Endodermal cell (in vitro differentiated cells): ENCODE measurements at regions not wholly inside any gene's neighbourhood (a gene's known extent, or its start where the extent isn't known, plus 50 kb on each side); places are given as distances from the start of the nearest gene placed in this dataset.

Experiments
- DNase-seq: peaks from one replicate; pipeline ENCODE4 v3.0.0-alpha.2; 2017
- H3K27ac ChIP-seq: 2 replicates; pipeline ENCODE4 v1.5.1; 2013; ENCODE audit warnings: mild to moderate bottlenecking, low read depth, low read length, moderate library complexity
- H3K27me3 ChIP-seq: 2 replicates; pipeline ENCODE4 v1.6.1; 2013; ENCODE audit warnings: mild to moderate bottlenecking, low read length, moderate library complexity; ENCODE audit not compliant: insufficient read depth, control insufficient read depth, poor library complexity, severe bottlenecking
- H3K36me3 ChIP-seq: 2 replicates; pipeline ENCODE4 v1.7.0; 2013; ENCODE audit warnings: mild to moderate bottlenecking, low read length, moderate library complexity; ENCODE audit not compliant: control insufficient read depth, insufficient read depth
- H3K4me1 ChIP-seq: one replicate; pipeline ENCODE4 v1.7.0; 2013; ENCODE audit warnings: low read length; ENCODE audit not compliant: control insufficient read depth, insufficient read depth
- H3K4me3 ChIP-seq: 2 replicates; pipeline ENCODE4 v1.5.1; 2013; ENCODE audit warnings: mild to moderate bottlenecking, low read length, moderate library complexity
- H3K9ac ChIP-seq: 2 replicates; pipeline ENCODE4 v1.6.1; 2013; ENCODE audit warnings: mild to moderate bottlenecking, low read length, moderate library complexity; ENCODE audit not compliant: poor library complexity, severe bottlenecking; ENCODE audit errors: extremely low read depth
- H3K9me3 ChIP-seq: 2 replicates; pipeline ENCODE4 v1.6.1; 2013; ENCODE audit warnings: mild to moderate bottlenecking, low read length, moderate library complexity; ENCODE audit not compliant: control insufficient read depth
- H3K27ac Mint-ChIP-seq: 2 replicates; pipeline ENCODE4 v1.8.0; 2020; ENCODE audit warnings: mixed read lengths
- H3K27me3 Mint-ChIP-seq: 2 replicates; pipeline ENCODE4 v1.8.0; 2021; ENCODE audit warnings: mild to moderate bottlenecking, mixed read lengths; ENCODE audit not compliant: insufficient read depth
- H3K36me3 Mint-ChIP-seq: 2 replicates; pipeline ENCODE4 v1.8.0; 2020; ENCODE audit warnings: low read depth, mixed read lengths
- H3K4me1 Mint-ChIP-seq: 2 replicates; pipeline ENCODE4 v1.8.0; 2020; ENCODE audit warnings: mixed read lengths
- H3K4me3 Mint-ChIP-seq: 2 replicates; pipeline ENCODE4 v1.8.0; 2020; ENCODE audit warnings: mild to moderate bottlenecking, moderate library complexity, mixed read lengths
- H3K9me3 Mint-ChIP-seq: 2 replicates; pipeline ENCODE4 v1.8.0; 2020; ENCODE audit warnings: mild to moderate bottlenecking, mixed read lengths
- WGBS, 2 experiments: methylation state at CpG; one replicate each; pipeline versions ENCODE4 v1.1.5 to v1.1.7; 2013; ENCODE audit warnings: missing lambda C conversion rate in 2 of 2, mixed read lengths in 1 of 2; ENCODE audit not compliant: insufficient coverage in 1 of 2, insufficient read length in 1 of 2; 5-methylcytosine and 5-hydroxymethylcytosine counted together
- TF ChIP-seq, protein P1 (sequence below): fragments of 200-600 bp; sonication (generic); conservative IDR thresholded peaks from 2 replicates; pipeline ENCODE4 v1.5.0; 2021; ENCODE audit warnings: antibody characterized with exemption, mild to moderate bottlenecking

DNA sequence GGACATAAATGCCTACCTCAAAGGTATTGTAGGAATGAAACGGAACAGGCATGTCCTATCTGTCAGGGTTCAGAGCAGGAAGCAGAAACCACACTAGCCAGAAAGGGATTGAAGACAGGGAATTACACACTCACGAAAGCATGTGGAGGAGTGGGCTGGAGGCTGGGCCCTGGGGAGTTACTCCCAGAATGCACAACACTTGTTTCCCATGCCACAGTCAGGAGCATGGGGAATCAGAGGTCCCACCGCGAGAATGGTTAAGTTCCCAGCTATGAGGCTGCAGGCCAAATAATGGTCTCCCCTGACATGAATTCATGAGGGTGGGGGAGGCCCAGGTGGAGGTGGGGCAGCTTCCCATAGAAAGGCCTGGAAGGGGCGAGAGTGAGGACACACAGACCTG lies 212.7 kb downstream of the HERPUD2 start:
- Mint-ChIP-seq H3K27ac (no peak overlapping the region), H3K9me3 (no peaks in the 10 kb centered on the region), H3K4me1 (peaks cover 6% of the 10 kb centered on the region), H3K27me3 (peaks cover 14% of the 10 kb centered on the region), H3K4me3 (no peak overlapping the region), H3K36me3 (no peaks in the 10 kb centered on the region)
- TF ChIP-seq, protein P1, sequence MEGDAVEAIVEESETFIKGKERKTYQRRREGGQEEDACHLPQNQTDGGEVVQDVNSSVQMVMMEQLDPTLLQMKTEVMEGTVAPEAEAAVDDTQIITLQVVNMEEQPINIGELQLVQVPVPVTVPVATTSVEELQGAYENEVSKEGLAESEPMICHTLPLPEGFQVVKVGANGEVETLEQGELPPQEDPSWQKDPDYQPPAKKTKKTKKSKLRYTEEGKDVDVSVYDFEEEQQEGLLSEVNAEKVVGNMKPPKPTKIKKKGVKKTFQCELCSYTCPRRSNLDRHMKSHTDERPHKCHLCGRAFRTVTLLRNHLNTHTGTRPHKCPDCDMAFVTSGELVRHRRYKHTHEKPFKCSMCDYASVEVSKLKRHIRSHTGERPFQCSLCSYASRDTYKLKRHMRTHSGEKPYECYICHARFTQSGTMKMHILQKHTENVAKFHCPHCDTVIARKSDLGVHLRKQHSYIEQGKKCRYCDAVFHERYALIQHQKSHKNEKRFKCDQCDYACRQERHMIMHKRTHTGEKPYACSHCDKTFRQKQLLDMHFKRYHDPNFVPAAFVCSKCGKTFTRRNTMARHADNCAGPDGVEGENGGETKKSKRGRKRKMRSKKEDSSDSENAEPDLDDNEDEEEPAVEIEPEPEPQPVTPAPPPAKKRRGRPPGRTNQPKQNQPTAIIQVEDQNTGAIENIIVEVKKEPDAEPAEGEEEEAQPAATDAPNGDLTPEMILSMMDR, result no peak
- no peaks in the 10 kb centered on the region for H3K27me3 ChIP-seq
- DNase-seq, result peak; percentile 39
- H3K9me3 ChIP-seq, result peaks cover 10% of the 10 kb centered on the region
- H3K4me3 ChIP-seq, result no peak overlapping the region
- H3K4me1 ChIP-seq, result peaks cover 6% of the 10 kb centered on the region
- 89 to 91% methylated on average over 4 to 5 of the region's 5 CpGs for WGBS, 2 experiments
- no peak overlapping the region for H3K27ac ChIP-seq
- no peaks in the 10 kb centered on the region for H3K36me3 ChIP-seq
- no peak overlapping the region for H3K9ac ChIP-seq

- H3K4me3 ChIP-seq, result no peak overlapping the region
- Mint-ChIP-seq H3K27ac (no peak overlapping the region), H3K27me3 (peaks cover 14% of the 10 kb centered on the region), H3K9me3 (no peaks in the 10 kb centered on the region), H3K36me3 (no peaks in the 10 kb centered on the region), H3K4me1 (peaks cover 7% of the 10 kb centered on the region), H3K4me3 (no peak overlapping the region)
- H3K27me3 ChIP-seq, result no peaks in the 10 kb centered on the region
- peaks cover 6% of the 10 kb centered on the region for H3K4me1 ChIP-seq
- no peak overlapping the region for H3K27ac ChIP-seq
- no peak for DNase-seq
- WGBS, 2 experiments, result 79 to 83% methylated on average over 3 of the region's 3 CpGs
- no peak overlapping the region for H3K9ac ChIP-seq
- peaks cover 10% of the 10 kb centered on the region for H3K9me3 ChIP-seq
- H3K36me3 ChIP-seq, result no peaks in the 10 kb centered on the region
- TF ChIP-seq, protein P1, result no peak
Observed at GRCh38 chr7:35480806-35481205, 214.1 kb downstream of the HERPUD2 start.

DNA sequence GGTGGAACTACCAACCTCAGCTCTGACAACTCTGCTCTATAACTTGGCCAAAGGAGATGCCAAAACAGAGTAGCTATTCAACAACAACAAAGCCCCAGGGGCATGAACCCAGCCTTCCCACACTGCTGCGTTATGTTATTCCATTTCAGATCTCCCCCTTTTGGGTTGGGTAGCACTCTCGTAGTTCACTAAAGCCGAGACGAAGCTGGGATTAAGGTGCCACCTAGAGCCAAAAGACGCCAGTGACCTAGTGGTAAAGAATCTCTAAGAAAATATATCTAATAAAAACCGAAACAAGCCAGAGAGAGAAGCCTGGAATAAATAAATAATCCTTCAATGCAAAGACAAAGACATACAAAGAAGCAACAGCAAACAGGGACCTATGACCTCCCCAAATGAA lies 217.3 kb downstream of the HERPUD2 start:
- H3K4me1 Mint-ChIP-seq, result peaks cover 3% of the 10 kb centered on the region
- Histone ChIP-seq H3K27me3 (no peaks in the 10 kb centered on the region), H3K27ac (no peak overlapping the region), H3K9me3 (peaks cover 10% of the 10 kb centered on the region), H3K9ac (no peak overlapping the region), H3K4me1 (no peaks in the 10 kb centered on the region), H3K36me3 (no peaks in the 10 kb centered on the region), H3K4me3 (no peak overlapping the region)
- no peaks in the 10 kb centered on the region for H3K36me3 Mint-ChIP-seq
- peaks cover 3% of the 10 kb centered on the region for H3K9me3 Mint-ChIP-seq
- TF ChIP-seq, protein P1, result peak; percentile 36
- H3K4me3 Mint-ChIP-seq, result no peak overlapping the region
- H3K27me3 Mint-ChIP-seq, result peaks cover 10% of the 10 kb centered on the region
- WGBS, 2 experiments, result 60 to 75% methylated on average over 1 to 6 of the region's 6 CpGs
- DNase-seq, result peak; percentile 38
- H3K27ac Mint-ChIP-seq, result no peak overlapping the region
